NCI-H2196 treated with DMSO at 0.1 percent for 48 hours (cell line): ENCODE measurements at regions not wholly inside any gene's neighbourhood (a gene's known extent, or its start where the extent isn't known, plus 50 kb on each side); places are given as distances from the start of the nearest gene placed in this dataset.

Source experiments
- DNase-seq: peaks from one replicate; lab custom pipeline; 2025; ENCODE audit not compliant: unreplicated experiment; lab: John Stamatoyannopoulos, UW

GRCh38 chr10:58932577-58933314, 243.7 kb upstream of the PHYHIPL start:
- DNase-seq = no peak

GRCh38 chr10:58936364-58936763, 240.1 kb upstream of the PHYHIPL start:
- no peak for DNase-seq

- no peak for DNase-seq
Observed at GRCh38 chr10:58937423-58937822, 239.0 kb upstream of the PHYHIPL start.

GRCh38 chr10:58942724-58943123, 233.7 kb upstream of the PHYHIPL start:
- DNase-seq = no peak

- DNase-seq = no peak
Observed at GRCh38 chr10:58943256-58943890, 233.1 kb upstream of the PHYHIPL start.

- no peak for DNase-seq
Observed at GRCh38 chr10:58943960-58944359, 232.5 kb upstream of the PHYHIPL start.

GRCh38 chr10:58948303-58948702, 228.1 kb upstream of the PHYHIPL start:
- DNase-seq = no peak

- no peak for DNase-seq
Observed at GRCh38 chr10:58950618-58951017, 225.8 kb upstream of the PHYHIPL start.

GRCh38 chr10:58951087-58951486, 225.4 kb upstream of the PHYHIPL start:
- no peak for DNase-seq

- no peak for DNase-seq
Observed at GRCh38 chr10:58951746-58952145, 224.7 kb upstream of the PHYHIPL start.

GRCh38 chr10:58952162-58952601, 224.3 kb upstream of the PHYHIPL start:
- no peak for DNase-seq

GRCh38 chr10:58952747-58953466, 223.5 kb upstream of the PHYHIPL start:
- DNase-seq = no peak

- no peak for DNase-seq
Observed at GRCh38 chr10:58954178-58954577, 222.3 kb upstream of the PHYHIPL start.

GRCh38 chr10:58955615-58956014, 220.8 kb upstream of the PHYHIPL start:
- DNase-seq = no peak

GRCh38 chr10:58956926-58957325, 219.5 kb upstream of the PHYHIPL start:
- DNase-seq = no peak

- DNase-seq = no peak
Observed at GRCh38 chr10:58957517-58957916, 218.9 kb upstream of the PHYHIPL start.

GRCh38 chr10:58963101-58963534, 213.3 kb upstream of the PHYHIPL start:
- DNase-seq = no peak

GRCh38 chr10:58963723-58964124, 212.7 kb upstream of the PHYHIPL start:
- DNase-seq = no peak

- DNase-seq = no peak
Observed at GRCh38 chr10:58965855-58966254, 210.6 kb upstream of the PHYHIPL start.

- no peak for DNase-seq
Observed at GRCh38 chr10:58967551-58968388, 208.7 kb upstream of the PHYHIPL start.

- DNase-seq = no peak
Observed at GRCh38 chr10:58968389-58968755, 208.1 kb upstream of the PHYHIPL start.
